Natural killer cell (primary cell): ENCODE measurements at regions not wholly inside any gene's neighbourhood (a gene's known extent, or its start where the extent isn't known, plus 50 kb on each side); places are given as distances from the start of the nearest gene placed in this dataset.

ENCODE experiments used
- ATAC-seq, 3 donors: fragments of 150-1000 bp in 2 of 3; fragments of 200-7000 bp in 1 of 3; cut with Tn5 transposase; 1 replicate in 1 of 3; 2 replicates in 2 of 3; pipeline ENCODE4 v1.10.0; 2021; ENCODE audit warnings: mild to moderate bottlenecking in 2 of 3, moderate library complexity in 2 of 3
- DNase-seq, 2 donors: peaks; one replicate each; pipeline versions ENCODE4 v3.0.0 to v3.0.0-alpha.2; 2013 to 2021; ENCODE audit warnings: mixed read lengths in 1 of 2
- H3K27ac ChIP-seq: one replicate; pipeline ENCODE4 v1.5.1; 2013; ENCODE audit warnings: mild to moderate bottlenecking, low read length
- H3K27me3 ChIP-seq: one replicate; pipeline ENCODE4 v1.6.1; 2013; ENCODE audit warnings: low read length; ENCODE audit not compliant: control insufficient read depth, insufficient read depth
- H3K36me3 ChIP-seq: one replicate; pipeline ENCODE4 v1.6.1; 2013; ENCODE audit warnings: low read length; ENCODE audit not compliant: control insufficient read depth, insufficient read depth
- H3K4me1 ChIP-seq: one replicate; pipeline ENCODE4 v1.6.1; 2013; ENCODE audit warnings: low read length; ENCODE audit not compliant: control insufficient read depth, insufficient read depth
- H3K4me3 ChIP-seq: one replicate; pipeline ENCODE4 v1.5.1; 2013; ENCODE audit warnings: low read length
- H3K9me3 ChIP-seq: one replicate; pipeline ENCODE4 v1.6.1; 2013; ENCODE audit warnings: low read length; ENCODE audit not compliant: control insufficient read depth, insufficient read depth
- H3K27ac Mint-ChIP-seq, 2 donors: one replicate each; pipeline ENCODE4 v1.8.0; 2022; ENCODE audit warnings: mild to moderate bottlenecking in 2 of 2, mixed read lengths in 2 of 2, moderate library complexity in 1 of 2
- H3K27me3 Mint-ChIP-seq, 2 donors: one replicate each; pipeline ENCODE4 v1.8.0; 2022; ENCODE audit warnings: low read depth in 2 of 2, mixed read lengths in 2 of 2
- H3K36me3 Mint-ChIP-seq: one replicate; pipeline ENCODE4 v1.8.0; 2022; ENCODE audit warnings: mixed read lengths
- H3K4me1 Mint-ChIP-seq, 2 donors: one replicate each; pipeline ENCODE4 v1.8.0; 2022; ENCODE audit warnings: mixed read lengths in 2 of 2
- H3K4me3 Mint-ChIP-seq: one replicate; pipeline ENCODE4 v1.8.0; 2022; ENCODE audit warnings: mild to moderate bottlenecking, moderate library complexity, mixed read lengths
- H3K9me3 Mint-ChIP-seq, 2 donors: one replicate each; pipeline ENCODE4 v1.8.0; 2022; ENCODE audit warnings: mixed read lengths in 2 of 2
- WGBS: methylation state at CpG from one replicate; pipeline ENCODE4 v1.1.7; 2013; ENCODE audit warnings: missing lambda C conversion rate; ENCODE audit not compliant: insufficient coverage; 5-methylcytosine and 5-hydroxymethylcytosine counted together
- intact Hi-C: fragments of 100-400 bp; cut with micrococcal nuclease; formaldehyde crosslinking; loops from one replicate; pipeline ENCODE4 v1.14.2; 2022
- TF ChIP-seq, protein P1 (sequence below): fragments of 200-600 bp; IDR thresholded peaks from one replicate; pipeline ENCODE4 v1.8.0; 2022; ENCODE audit warnings: antibody characterized with exemption

DNA sequence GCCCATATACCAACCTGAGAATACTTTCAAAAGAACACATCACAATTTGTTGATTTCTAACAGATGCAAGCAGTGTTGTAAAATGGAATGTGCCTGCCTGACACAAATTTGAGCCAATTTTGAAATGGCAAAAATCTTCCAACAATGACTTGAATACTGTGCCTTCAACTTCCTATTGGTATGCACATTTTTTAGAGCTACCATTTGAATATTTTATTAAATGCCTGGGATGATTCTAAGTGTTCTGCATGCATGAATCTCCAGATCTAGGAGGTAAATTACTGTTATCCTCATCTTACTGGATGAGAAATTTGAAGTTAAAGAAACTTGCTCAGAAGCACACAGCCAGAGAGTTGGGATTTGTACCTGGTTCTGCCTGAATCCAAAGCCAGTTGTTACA is 282.8 kb upstream of the LRRN1 start:
- Histone ChIP-seq H3K4me1 (no peaks in the 10 kb centered on the region), H3K9me3 (no peaks in the 10 kb centered on the region), H3K27me3 (no peaks in the 10 kb centered on the region), H3K27ac (no peak overlapping the region), H3K36me3 (no peaks in the 10 kb centered on the region), H3K4me3 (no peak overlapping the region)
- H3K4me1 Mint-ChIP-seq, result no peaks in the 10 kb centered on the region
- no peaks in the 10 kb centered on the region for H3K36me3 Mint-ChIP-seq
- ATAC-seq (no peak), DNase-seq (no peak)
- no peaks in the 10 kb centered on the region for H3K9me3 Mint-ChIP-seq
- intact Hi-C loops, result no loop called here
- no peak overlapping the region for H3K4me3 Mint-ChIP-seq
- TF ChIP-seq, protein P1, sequence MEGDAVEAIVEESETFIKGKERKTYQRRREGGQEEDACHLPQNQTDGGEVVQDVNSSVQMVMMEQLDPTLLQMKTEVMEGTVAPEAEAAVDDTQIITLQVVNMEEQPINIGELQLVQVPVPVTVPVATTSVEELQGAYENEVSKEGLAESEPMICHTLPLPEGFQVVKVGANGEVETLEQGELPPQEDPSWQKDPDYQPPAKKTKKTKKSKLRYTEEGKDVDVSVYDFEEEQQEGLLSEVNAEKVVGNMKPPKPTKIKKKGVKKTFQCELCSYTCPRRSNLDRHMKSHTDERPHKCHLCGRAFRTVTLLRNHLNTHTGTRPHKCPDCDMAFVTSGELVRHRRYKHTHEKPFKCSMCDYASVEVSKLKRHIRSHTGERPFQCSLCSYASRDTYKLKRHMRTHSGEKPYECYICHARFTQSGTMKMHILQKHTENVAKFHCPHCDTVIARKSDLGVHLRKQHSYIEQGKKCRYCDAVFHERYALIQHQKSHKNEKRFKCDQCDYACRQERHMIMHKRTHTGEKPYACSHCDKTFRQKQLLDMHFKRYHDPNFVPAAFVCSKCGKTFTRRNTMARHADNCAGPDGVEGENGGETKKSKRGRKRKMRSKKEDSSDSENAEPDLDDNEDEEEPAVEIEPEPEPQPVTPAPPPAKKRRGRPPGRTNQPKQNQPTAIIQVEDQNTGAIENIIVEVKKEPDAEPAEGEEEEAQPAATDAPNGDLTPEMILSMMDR, result no peak
- H3K27me3 Mint-ChIP-seq, result no peaks in the 10 kb centered on the region
- no peak overlapping the region for H3K27ac Mint-ChIP-seq

DNA sequence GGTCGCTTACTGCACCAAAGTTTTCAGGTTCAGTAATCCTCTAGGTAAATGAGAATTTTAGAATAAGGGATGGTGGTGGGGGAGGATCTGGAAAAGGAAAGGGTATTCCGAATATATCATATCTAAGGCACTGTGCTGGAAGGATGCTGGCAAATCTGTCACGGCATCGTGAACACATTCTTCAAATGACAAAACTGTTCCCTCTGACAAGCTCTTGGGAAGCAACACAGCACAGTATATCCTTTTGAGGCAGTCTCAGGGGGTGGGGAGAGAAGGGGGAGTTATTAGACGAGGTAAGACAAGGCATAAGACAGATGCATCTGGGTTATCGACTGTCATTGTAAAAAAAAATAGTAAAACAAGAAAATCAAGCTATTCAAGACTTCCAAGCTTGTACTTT is 289.6 kb upstream of the LRRN1 start:
- H3K36me3 ChIP-seq, result no peaks in the 10 kb centered on the region
- H3K27me3 ChIP-seq, result no peaks in the 10 kb centered on the region
- H3K4me3 ChIP-seq, result no peak overlapping the region
- WGBS, result 75% methylated on average over 6 of the region's 6 CpGs
- no peaks in the 10 kb centered on the region for H3K9me3 Mint-ChIP-seq
- intact Hi-C loops, result no loop called here
- TF ChIP-seq, protein P1, result no peak
- no peaks in the 10 kb centered on the region for H3K27me3 Mint-ChIP-seq
- H3K4me1 Mint-ChIP-seq, result no peaks in the 10 kb centered on the region
- DNase-seq (no peak), ATAC-seq (no peak)
- no peaks in the 10 kb centered on the region for H3K9me3 ChIP-seq
- no peak overlapping the region for H3K27ac Mint-ChIP-seq
- H3K27ac ChIP-seq, result no peak overlapping the region
- no peaks in the 10 kb centered on the region for H3K4me1 ChIP-seq
- no peaks in the 10 kb centered on the region for H3K36me3 Mint-ChIP-seq
- H3K4me3 Mint-ChIP-seq, result no peak overlapping the region

DNA sequence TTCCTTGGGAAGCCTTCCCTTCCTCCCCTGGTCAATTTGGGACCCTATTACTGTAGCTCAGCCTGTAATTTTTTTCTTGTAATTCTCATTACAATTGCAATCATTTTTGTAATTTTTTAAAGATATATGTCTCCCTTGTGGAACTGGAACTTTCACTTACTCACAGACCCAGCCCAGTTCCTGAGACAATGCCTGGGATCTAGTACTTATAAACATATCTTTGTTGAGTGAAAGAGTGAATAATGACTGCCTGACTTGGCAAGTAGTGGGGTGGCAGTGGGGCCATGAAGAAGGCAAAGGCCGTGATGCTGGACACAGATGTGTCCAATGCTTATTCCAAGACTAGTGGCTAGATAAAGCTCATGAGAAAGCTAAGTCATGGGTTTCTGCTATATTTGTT is 294.5 kb upstream of the LRRN1 start:
- Histone ChIP-seq H3K27ac (no peak overlapping the region), H3K9me3 (no peaks in the 10 kb centered on the region), H3K4me3 (no peak overlapping the region), H3K4me1 (no peaks in the 10 kb centered on the region), H3K27me3 (no peaks in the 10 kb centered on the region), H3K36me3 (no peaks in the 10 kb centered on the region)
- no peak for DNase-seq
- Mint-ChIP-seq H3K27me3 (peaks cover 0 to 7% of the 10 kb centered on the region in 2 donors), H3K27ac (no peak overlapping the region), H3K4me3 (no peak overlapping the region), H3K9me3 (peaks cover 0 to 2% of the 10 kb centered on the region in 2 donors), H3K36me3 (no peaks in the 10 kb centered on the region), H3K4me1 (no peaks in the 10 kb centered on the region)
- TF ChIP-seq, protein P1, result no peak
- ATAC-seq, result no peak
- 77% methylated on average over 1 of the region's 1 CpG for WGBS
- intact Hi-C loops, result no loop called here

DNA sequence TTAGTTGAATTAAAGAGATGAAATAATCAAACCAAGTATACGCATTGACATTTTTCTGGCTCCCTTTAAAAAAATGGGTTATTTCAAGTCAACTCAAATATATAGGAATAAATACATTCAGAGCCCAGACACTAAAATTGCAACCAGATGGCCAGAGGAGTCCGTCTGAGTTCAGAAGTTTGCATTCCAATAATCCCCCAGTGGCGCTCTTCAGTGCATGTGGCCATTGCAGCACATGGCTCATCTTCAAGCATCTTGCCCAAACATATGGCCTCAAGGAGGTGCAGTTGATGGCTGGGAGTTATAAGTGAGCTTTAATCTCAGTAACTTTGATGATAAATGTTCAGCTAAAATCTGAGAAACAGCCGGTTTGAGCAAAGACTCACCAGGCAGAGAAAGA is 295.8 kb upstream of the LRRN1 start:
- TF ChIP-seq, protein P1, result no peak
- Mint-ChIP-seq H3K27me3 (peaks cover 0 to 7% of the 10 kb centered on the region in 2 donors), H3K4me1 (no peaks in the 10 kb centered on the region), H3K27ac (no peak overlapping the region), H3K9me3 (peaks cover 0 to 2% of the 10 kb centered on the region in 2 donors), H3K36me3 (no peaks in the 10 kb centered on the region), H3K4me3 (no peak overlapping the region)
- intact Hi-C loops, result no loop called here
- Histone ChIP-seq H3K27me3 (no peaks in the 10 kb centered on the region), H3K9me3 (no peaks in the 10 kb centered on the region), H3K4me3 (no peak overlapping the region), H3K27ac (no peak overlapping the region), H3K4me1 (no peaks in the 10 kb centered on the region), H3K36me3 (no peaks in the 10 kb centered on the region)
- ATAC-seq (no peak), DNase-seq (no peak)
- 91% methylated on average over 3 of the region's 4 CpGs for whole genome bisulfite sequencing
